M059J (cell line): ENCODE measurements at regions not wholly inside any gene's neighbourhood (a gene's known extent, or its start where the extent isn't known, plus 50 kb on each side); places are given as distances from the start of the nearest gene placed in this dataset.

ENCODE experiments used
- DNase-seq: peaks from one replicate; pipeline ENCODE4 v3.0.0-alpha.2; 2012; ENCODE audit warnings: low read depth

DNA sequence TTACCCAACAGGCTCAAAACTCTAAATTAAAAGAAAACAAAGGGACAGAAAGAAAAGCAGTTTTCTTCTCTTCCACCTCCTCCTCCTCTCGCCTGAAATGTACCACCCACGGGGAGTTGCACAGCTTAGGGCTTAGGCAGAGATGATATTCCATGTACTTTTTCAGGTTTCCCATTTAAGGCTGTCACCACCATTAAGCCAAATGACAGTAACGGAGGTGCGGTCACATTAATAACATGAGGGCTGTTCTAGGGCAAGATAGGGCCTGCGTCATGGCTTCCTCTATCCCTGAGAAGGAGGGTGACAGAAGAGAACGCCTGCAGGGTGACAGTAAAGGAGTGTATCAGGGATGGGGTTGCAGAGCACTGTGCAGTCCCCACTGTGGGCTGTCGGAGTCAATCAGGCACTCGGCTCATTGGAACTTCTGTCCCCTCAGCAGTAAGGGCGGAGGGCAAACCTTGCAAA is 51.7 kb upstream of the TJP1 start:
- DNase-seq = no peak

- no peak for DNase-seq
These were observed 51.0 kb upstream of the TJP1 start for GRCh38 chr15:29873264-29873663.

GRCh38 chr15:29872716-29873115 is 50.4 kb upstream of the TJP1 start:
- no peak for DNase-seq
